ENCODE measurements at regions not wholly inside any gene's neighbourhood (a gene's known extent, or its start where the extent isn't known, plus 50 kb on each side); places are given as distances from the start of the nearest gene placed in this dataset.

DNA sequence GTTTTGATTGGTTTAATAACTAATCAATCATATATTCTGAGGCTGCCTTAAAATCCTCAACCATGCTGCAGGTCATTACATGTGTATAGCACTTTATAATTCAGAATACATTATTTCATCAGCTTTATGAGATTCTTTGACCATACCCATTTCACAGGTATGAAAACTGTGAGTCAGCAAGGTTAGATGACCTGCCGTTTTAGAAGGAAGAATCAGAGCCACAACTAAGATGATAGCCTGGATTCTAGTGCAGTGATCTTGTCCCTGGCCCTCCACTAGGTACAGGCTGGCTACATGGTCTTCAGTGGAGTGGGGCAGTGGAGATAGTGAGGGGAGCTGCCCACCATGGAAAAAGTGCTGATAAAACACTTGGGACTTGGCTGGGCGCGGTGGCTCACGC lies 154.4 kb upstream of the MAX start:
- TF ChIP-seq POLR2A (IDR thresholded peaks at IDR 0.05), result no peak
- TF ChIP-seq, protein P1, sequence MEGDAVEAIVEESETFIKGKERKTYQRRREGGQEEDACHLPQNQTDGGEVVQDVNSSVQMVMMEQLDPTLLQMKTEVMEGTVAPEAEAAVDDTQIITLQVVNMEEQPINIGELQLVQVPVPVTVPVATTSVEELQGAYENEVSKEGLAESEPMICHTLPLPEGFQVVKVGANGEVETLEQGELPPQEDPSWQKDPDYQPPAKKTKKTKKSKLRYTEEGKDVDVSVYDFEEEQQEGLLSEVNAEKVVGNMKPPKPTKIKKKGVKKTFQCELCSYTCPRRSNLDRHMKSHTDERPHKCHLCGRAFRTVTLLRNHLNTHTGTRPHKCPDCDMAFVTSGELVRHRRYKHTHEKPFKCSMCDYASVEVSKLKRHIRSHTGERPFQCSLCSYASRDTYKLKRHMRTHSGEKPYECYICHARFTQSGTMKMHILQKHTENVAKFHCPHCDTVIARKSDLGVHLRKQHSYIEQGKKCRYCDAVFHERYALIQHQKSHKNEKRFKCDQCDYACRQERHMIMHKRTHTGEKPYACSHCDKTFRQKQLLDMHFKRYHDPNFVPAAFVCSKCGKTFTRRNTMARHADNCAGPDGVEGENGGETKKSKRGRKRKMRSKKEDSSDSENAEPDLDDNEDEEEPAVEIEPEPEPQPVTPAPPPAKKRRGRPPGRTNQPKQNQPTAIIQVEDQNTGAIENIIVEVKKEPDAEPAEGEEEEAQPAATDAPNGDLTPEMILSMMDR (IDR thresholded peaks at IDR 0.05), result no peak
